Activated naive CD4-positive, alpha-beta T cell treated with anti-CD3 and anti-CD28 coated beads for 36 hours (primary cell): ENCODE measurements at regions not wholly inside any gene's neighbourhood (a gene's known extent, or its start where the extent isn't known, plus 50 kb on each side); places are given as distances from the start of the nearest gene placed in this dataset.
"Not testable (repeated sequence)": the region's sequence is repeated elsewhere in the genome, so short reads cannot be mapped to it uniquely, and the experiment has no call there.

ENCODE experiments used
- CTCF ChIA-PET: fragments of 350-600 bp; sonication (Branson Sonifier 250); formaldehyde crosslinking; loops from one replicate; lab custom pipeline; 2021; ENCODE audit warnings: antibody characterized with exemption; lab: Charles Lee
- DNase-seq: peaks from one replicate; pipeline ENCODE4 v3.0.0-alpha.2; 2020
- H3K27ac Mint-ChIP-seq: one replicate; pipeline ENCODE4 v1.8.0; 2021; ENCODE audit warnings: mild to moderate bottlenecking, mixed read lengths
- H3K27me3 Mint-ChIP-seq: one replicate; pipeline ENCODE4 v1.8.0; 2021; ENCODE audit warnings: low read depth, mixed read lengths
- H3K36me3 Mint-ChIP-seq: one replicate; pipeline ENCODE4 v1.8.0; 2021; ENCODE audit warnings: low read depth, mixed read lengths
- H3K4me1 Mint-ChIP-seq: one replicate; pipeline ENCODE4 v1.8.0; 2021; ENCODE audit warnings: low read depth, mixed read lengths
- H3K4me3 Mint-ChIP-seq: one replicate; pipeline ENCODE4 v1.8.0; 2021; ENCODE audit warnings: mild to moderate bottlenecking, moderate library complexity, mixed read lengths
- H3K9me3 Mint-ChIP-seq: one replicate; pipeline ENCODE4 v1.8.0; 2021; ENCODE audit warnings: mixed read lengths
- intact Hi-C: fragments of 100-400 bp; cut with micrococcal nuclease; formaldehyde crosslinking; loops from one replicate; pipeline ENCODE4 v1.15.1; 2023

- no peak overlapping the region for H3K27ac Mint-ChIP-seq
- H3K4me3 Mint-ChIP-seq, result no peak overlapping the region
- H3K27me3 Mint-ChIP-seq, result peaks cover 2% of the 10 kb centered on the region
- no peaks in the 10 kb centered on the region for H3K36me3 Mint-ChIP-seq
- no peak for DNase-seq
- peaks cover 33% of the 10 kb centered on the region for H3K4me1 Mint-ChIP-seq
- H3K9me3 Mint-ChIP-seq, result no peaks in the 10 kb centered on the region
- CTCF ChIA-PET, result interaction anchor here (0.7 kb wide), 1 partner anchor 47 kb away, joined by 3 read pairs; no protein-coding TSS in a partner anchor
- intact Hi-C loops, result loop anchor here (2.0 kb wide), 1 partner anchor 39 kb away; no protein-coding TSS in a partner anchor
Measured at GRCh38 chr15:99481113-99481950, 84.5 kb upstream of the MEF2A start.

GRCh38 chr15:99481951-99482230, 83.9 kb upstream of the MEF2A start:
- Mint-ChIP-seq H3K27ac (no peak overlapping the region), H3K9me3 (no peaks in the 10 kb centered on the region), H3K4me3 (no peak overlapping the region), H3K36me3 (no peaks in the 10 kb centered on the region), H3K27me3 (peaks cover 2% of the 10 kb centered on the region), H3K4me1 (peaks cover 29% of the 10 kb centered on the region)
- DNase-seq, result no peak
- CTCF ChIA-PET, result interaction anchor here (0.7 kb wide), 1 partner anchor 48 kb away, joined by 3 read pairs; no protein-coding TSS in a partner anchor
- intact Hi-C loops, result loop anchor here (2.0 kb wide), 1 partner anchor 39 kb away; no protein-coding TSS in a partner anchor

GRCh38 chr15:99482993-99483392, 82.8 kb upstream of the MEF2A start:
- intact Hi-C loops, result no loop called here
- no peak overlapping the region for H3K4me3 Mint-ChIP-seq

GRCh38 chr15:99485153-99485961, 80.4 kb upstream of the MEF2A start:
- Mint-ChIP-seq H3K9me3 (no peaks in the 10 kb centered on the region), H3K27ac (peak overlapping the region; percentile 1), H3K4me3 (peak overlapping the region; percentile 59), H3K4me1 (peaks cover 20% of the 10 kb centered on the region), H3K36me3 (no peaks in the 10 kb centered on the region), H3K27me3 (peaks cover 2% of the 10 kb centered on the region)
- intact Hi-C loops, result no loop called here
- DNase-seq, result no peak
- CTCF ChIA-PET, result interaction anchor here (0.6 to 1.5 kb wide), 6 partner anchors 50 to 1018 kb away, joined by 3 read pairs; no protein-coding TSS in a partner anchor

More at GRCh38 chr15:99482993-99483392, 82.8 kb upstream of the MEF2A start:
- Mint-ChIP-seq H3K36me3 (no peaks in the 10 kb centered on the region), H3K9me3 (no peaks in the 10 kb centered on the region), H3K4me1 (peaks cover 26% of the 10 kb centered on the region), H3K27ac (no peak overlapping the region), H3K27me3 (peaks cover 2% of the 10 kb centered on the region)
- DNase-seq, result no peak
- CTCF ChIA-PET, result interaction anchor here (0.7 kb wide), 2 partner anchors 19 to 211 kb away, joined by 3 to 5 read pairs; no protein-coding TSS in a partner anchor

- Mint-ChIP-seq H3K9me3 (no peaks in the 10 kb centered on the region), H3K27ac (peak overlapping the region; percentile 1), H3K36me3 (no peaks in the 10 kb centered on the region), H3K4me3 (peak overlapping the region; percentile 59), H3K27me3 (peaks cover 2% of the 10 kb centered on the region), H3K4me1 (peaks cover 20% of the 10 kb centered on the region)
- intact Hi-C loops, result no loop called here
- no peak for DNase-seq
- CTCF ChIA-PET, result interaction anchor here (0.6 to 1.5 kb wide), 3 partner anchors 214 to 246 kb away, joined by 3 read pairs; no protein-coding TSS in a partner anchor
Measured at GRCh38 chr15:99485992-99486370, 79.8 kb upstream of the MEF2A start.

- no peaks in the 10 kb centered on the region for H3K9me3 Mint-ChIP-seq
- H3K27me3 Mint-ChIP-seq, result peaks cover 2% of the 10 kb centered on the region
- no peak overlapping the region for H3K27ac Mint-ChIP-seq
- DNase-seq, result no peak
- intact Hi-C loops, result no loop called here
- peak overlapping the region; percentile 59 for H3K4me3 Mint-ChIP-seq
- H3K4me1 Mint-ChIP-seq, result peaks cover 20% of the 10 kb centered on the region
- CTCF ChIA-PET, result interaction anchor here (1.5 kb wide), 1 partner anchor 218 kb away, joined by 3 read pairs; no protein-coding TSS in a partner anchor
- H3K36me3 Mint-ChIP-seq, result no peaks in the 10 kb centered on the region
Measured at GRCh38 chr15:99486371-99487336, 79.1 kb upstream of the MEF2A start.

- DNase-seq, result no peak
- H3K4me1 Mint-ChIP-seq, result peaks cover 20% of the 10 kb centered on the region
- no peaks in the 10 kb centered on the region for H3K36me3 Mint-ChIP-seq
- intact Hi-C loops, result no loop called here
- H3K4me3 Mint-ChIP-seq, result peak overlapping the region; percentile 26
- no peaks in the 10 kb centered on the region for H3K9me3 Mint-ChIP-seq
- peaks cover 2% of the 10 kb centered on the region for H3K27me3 Mint-ChIP-seq
- CTCF ChIA-PET, result no interaction called here
- no peak overlapping the region for H3K27ac Mint-ChIP-seq
Measured at GRCh38 chr15:99487337-99487730, 78.5 kb upstream of the MEF2A start.

- DNase-seq, result no peak
- H3K27me3 Mint-ChIP-seq, result no peaks in the 10 kb centered on the region
- no peaks in the 10 kb centered on the region for H3K9me3 Mint-ChIP-seq
- H3K36me3 Mint-ChIP-seq, result no peaks in the 10 kb centered on the region
- H3K4me3 Mint-ChIP-seq, result no peak overlapping the region
- intact Hi-C loops, result no loop called here
- no peak overlapping the region for H3K27ac Mint-ChIP-seq
- CTCF ChIA-PET, result no interaction called here
- H3K4me1 Mint-ChIP-seq, result peaks cover 14% of the 10 kb centered on the region
Measured at GRCh38 chr15:99492275-99492674, 73.5 kb upstream of the MEF2A start.

- intact Hi-C loops, result no loop called here
- H3K27me3 Mint-ChIP-seq, result no peaks in the 10 kb centered on the region
- DNase-seq, result no peak
- no peak overlapping the region for H3K4me3 Mint-ChIP-seq
- H3K36me3 Mint-ChIP-seq, result no peaks in the 10 kb centered on the region
- peaks cover 12% of the 10 kb centered on the region for H3K4me1 Mint-ChIP-seq
- no peaks in the 10 kb centered on the region for H3K9me3 Mint-ChIP-seq
- CTCF ChIA-PET, result no interaction called here
- H3K27ac Mint-ChIP-seq, result no peak overlapping the region
Measured at GRCh38 chr15:99492716-99493115, 73.1 kb upstream of the MEF2A start.

GRCh38 chr15:99493461-99493860, 72.3 kb upstream of the MEF2A start:
- Mint-ChIP-seq H3K4me1 (peaks cover 12% of the 10 kb centered on the region), H3K27ac (no peak overlapping the region), H3K27me3 (no peaks in the 10 kb centered on the region), H3K36me3 (no peaks in the 10 kb centered on the region), H3K4me3 (no peak overlapping the region), H3K9me3 (no peaks in the 10 kb centered on the region)
- intact Hi-C loops, result no loop called here
- CTCF ChIA-PET, result interaction anchor here (1.2 kb wide), 1 partner anchor 83 kb away, joined by 3 read pairs; no protein-coding TSS in a partner anchor
- no peak for DNase-seq

- peaks cover 12% of the 10 kb centered on the region for H3K4me1 Mint-ChIP-seq
- intact Hi-C loops, DNase-seq, H3K27me3 Mint-ChIP-seq, H3K9me3 Mint-ChIP-seq, H3K27ac Mint-ChIP-seq, H3K4me3 Mint-ChIP-seq, H3K36me3 Mint-ChIP-seq: not testable (repeated sequence)
- CTCF ChIA-PET, result interaction anchor here (0.6 to 1.2 kb wide), 2 partner anchors 84 to 234 kb away, joined by 3 read pairs; no protein-coding TSS in a partner anchor
Measured at GRCh38 chr15:99494536-99495233, 71.1 kb upstream of the MEF2A start.
